22Rv1 (cell line): ENCODE measurements at regions not wholly inside any gene's neighbourhood (a gene's known extent, or its start where the extent isn't known, plus 50 kb on each side); places are given as distances from the start of the nearest gene placed in this dataset.
"Not testable (repeated sequence)": the region's sequence is repeated elsewhere in the genome, so short reads cannot be mapped to it uniquely, and the experiment has no call there.

Experiments used
- ZFX ChIP-seq: fragments of 450-650 bp; IDR thresholded peaks from 2 replicates; pipeline ENCODE4 v1.6.1; 2017; ENCODE audit warnings: antibody characterized with exemption, borderline replicate concordance
- TF ChIP-seq, protein P1 (sequence below): fragments of 450-650 bp; IDR thresholded peaks from 2 replicates; pipeline ENCODE4 v1.5.1; 2017; ENCODE audit warnings: mild to moderate bottlenecking

DNA sequence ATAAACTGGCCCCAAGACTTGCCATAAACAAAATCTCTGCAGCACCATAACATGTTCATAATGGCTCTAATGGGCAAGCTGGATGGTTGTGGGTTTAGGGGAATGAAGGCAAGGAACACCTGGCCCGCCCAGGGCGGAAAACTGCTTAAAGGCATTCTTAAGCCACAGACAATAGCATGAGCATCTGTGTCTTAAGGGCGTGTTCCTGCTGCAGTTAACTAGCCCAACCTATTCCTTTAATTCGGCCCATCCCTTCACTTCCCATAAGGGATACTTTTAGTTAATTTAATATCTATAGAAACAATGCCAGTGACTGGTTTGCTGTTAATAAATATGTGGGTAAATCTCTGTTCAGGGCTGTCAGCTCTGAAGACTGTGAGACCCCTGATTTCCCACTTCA, 97.7 kb downstream of the NDUFA12 start:
- TF ChIP-seq, protein P1, sequence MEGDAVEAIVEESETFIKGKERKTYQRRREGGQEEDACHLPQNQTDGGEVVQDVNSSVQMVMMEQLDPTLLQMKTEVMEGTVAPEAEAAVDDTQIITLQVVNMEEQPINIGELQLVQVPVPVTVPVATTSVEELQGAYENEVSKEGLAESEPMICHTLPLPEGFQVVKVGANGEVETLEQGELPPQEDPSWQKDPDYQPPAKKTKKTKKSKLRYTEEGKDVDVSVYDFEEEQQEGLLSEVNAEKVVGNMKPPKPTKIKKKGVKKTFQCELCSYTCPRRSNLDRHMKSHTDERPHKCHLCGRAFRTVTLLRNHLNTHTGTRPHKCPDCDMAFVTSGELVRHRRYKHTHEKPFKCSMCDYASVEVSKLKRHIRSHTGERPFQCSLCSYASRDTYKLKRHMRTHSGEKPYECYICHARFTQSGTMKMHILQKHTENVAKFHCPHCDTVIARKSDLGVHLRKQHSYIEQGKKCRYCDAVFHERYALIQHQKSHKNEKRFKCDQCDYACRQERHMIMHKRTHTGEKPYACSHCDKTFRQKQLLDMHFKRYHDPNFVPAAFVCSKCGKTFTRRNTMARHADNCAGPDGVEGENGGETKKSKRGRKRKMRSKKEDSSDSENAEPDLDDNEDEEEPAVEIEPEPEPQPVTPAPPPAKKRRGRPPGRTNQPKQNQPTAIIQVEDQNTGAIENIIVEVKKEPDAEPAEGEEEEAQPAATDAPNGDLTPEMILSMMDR, result not testable (repeated sequence)
- not testable (repeated sequence) for TF ChIP-seq ZFX
